ENCODE measurements at regions not wholly inside any gene's neighbourhood (a gene's known extent, or its start where the extent isn't known, plus 50 kb on each side); places are given as distances from the start of the nearest gene placed in this dataset.
"Not testable (repeated sequence)": the region's sequence is repeated elsewhere in the genome, so short reads cannot be mapped to it uniquely, and the experiment has no call there.

GRCh38 chr10:44263771-44264170 is 121.1 kb downstream of the CXCL12 start:
- Histone ChIP-seq H3K36me3 (ENCODE audit: insufficient read depth, low read length) (no peaks in the 10 kb centered on the region), H3K4me3 (ENCODE audit: low read depth in 1 of 2, low read length in 2 of 2) (peak overlapping the region in 1 of 2 donors; percentile 3), H3K4me1 (ENCODE audit: insufficient read depth, low read length) (peaks cover 36% of the 10 kb centered on the region), H3K27me3 (ENCODE audit: control insufficient read depth in 1 of 2, insufficient read depth in 2 of 2, low read length in 2 of 2) (no peaks in the 10 kb centered on the region), H3K9me3 (ENCODE audit: low read length) (no peaks in the 10 kb centered on the region), H3K9ac (ENCODE audit: low read length) (no peak overlapping the region), H3K27ac (ENCODE audit: low read depth, low read length) (no peak overlapping the region)

- H3K36me3 ChIP-seq (ENCODE audit: insufficient read depth, low read length): no peaks in the 10 kb centered on the region
- peak overlapping the region in 1 of 2 donors; percentile 7 for H3K4me3 ChIP-seq (ENCODE audit: low read depth in 1 of 2, low read length in 2 of 2)
- no peak overlapping the region for H3K9ac ChIP-seq (ENCODE audit: low read length)
- H3K4me1 ChIP-seq (ENCODE audit: insufficient read depth, low read length): peaks cover 36% of the 10 kb centered on the region
- H3K9me3 ChIP-seq (ENCODE audit: low read length): no peaks in the 10 kb centered on the region
- peak overlapping the region; percentile 8 for H3K27ac ChIP-seq (ENCODE audit: low read depth, low read length)
- no peaks in the 10 kb centered on the region for H3K27me3 ChIP-seq (ENCODE audit: control insufficient read depth in 1 of 2, insufficient read depth in 2 of 2, low read length in 2 of 2)
These were observed 122.2 kb downstream of the CXCL12 start for GRCh38 chr10:44262551-44263251.

- Histone ChIP-seq H3K27ac (ENCODE audit: low read depth, low read length) (no peak overlapping the region), H3K4me3 (ENCODE audit: low read depth in 1 of 2, low read length in 2 of 2) (peak overlapping the region in 1 of 2 donors; percentile 7)
These were observed 123.0 kb downstream of the CXCL12 start for GRCh38 chr10:44261710-44262455.

GRCh38 chr10:44261296-44261695 is 123.6 kb downstream of the CXCL12 start:
- peaks cover 36% of the 10 kb centered on the region for H3K4me1 ChIP-seq (ENCODE audit: insufficient read depth, low read length)
- peak overlapping the region in 1 of 2 donors; percentile 7 for H3K4me3 ChIP-seq (ENCODE audit: low read depth in 1 of 2, low read length in 2 of 2)
- H3K36me3 ChIP-seq (ENCODE audit: insufficient read depth, low read length): no peaks in the 10 kb centered on the region
- no peaks in the 10 kb centered on the region for H3K27me3 ChIP-seq (ENCODE audit: control insufficient read depth in 1 of 2, insufficient read depth in 2 of 2, low read length in 2 of 2)
- no peaks in the 10 kb centered on the region for H3K9me3 ChIP-seq (ENCODE audit: low read length)
- no peak overlapping the region for H3K9ac ChIP-seq (ENCODE audit: low read length)
- no peak overlapping the region for H3K27ac ChIP-seq (ENCODE audit: low read depth, low read length)

More at GRCh38 chr10:44261710-44262455, 123.0 kb downstream of the CXCL12 start:
- Histone ChIP-seq H3K9ac (ENCODE audit: low read length) (no peak overlapping the region), H3K4me1 (ENCODE audit: insufficient read depth, low read length) (peaks cover 36% of the 10 kb centered on the region), H3K27me3 (ENCODE audit: control insufficient read depth in 1 of 2, insufficient read depth in 2 of 2, low read length in 2 of 2) (no peaks in the 10 kb centered on the region), H3K9me3 (ENCODE audit: low read length) (no peaks in the 10 kb centered on the region), H3K36me3 (ENCODE audit: insufficient read depth, low read length) (no peaks in the 10 kb centered on the region)

GRCh38 chr10:44260286-44260928 is 124.5 kb downstream of the CXCL12 start:
- Histone ChIP-seq H3K9ac (ENCODE audit: low read length) (no peak overlapping the region), H3K27me3 (ENCODE audit: control insufficient read depth in 1 of 2, insufficient read depth in 2 of 2, low read length in 2 of 2) (no peaks in the 10 kb centered on the region), H3K9me3 (ENCODE audit: low read length) (no peaks in the 10 kb centered on the region), H3K27ac (ENCODE audit: low read depth, low read length) (no peak overlapping the region), H3K4me3 (ENCODE audit: low read depth in 1 of 2, low read length in 2 of 2) (no peak overlapping the region), H3K36me3 (ENCODE audit: insufficient read depth, low read length) (no peaks in the 10 kb centered on the region), H3K4me1 (ENCODE audit: insufficient read depth, low read length) (peaks cover 36% of the 10 kb centered on the region)

GRCh38 chr10:44259090-44259874 is 125.6 kb downstream of the CXCL12 start:
- no peaks in the 10 kb centered on the region for H3K27me3 ChIP-seq (ENCODE audit: control insufficient read depth in 1 of 2, insufficient read depth in 2 of 2, low read length in 2 of 2)
- H3K27ac ChIP-seq (ENCODE audit: low read depth, low read length): no peak overlapping the region
- H3K4me3 ChIP-seq (ENCODE audit: low read depth in 1 of 2, low read length in 2 of 2): no peak overlapping the region
- H3K4me1 ChIP-seq (ENCODE audit: insufficient read depth, low read length): peaks cover 36% of the 10 kb centered on the region
- H3K36me3 ChIP-seq (ENCODE audit: insufficient read depth, low read length): no peaks in the 10 kb centered on the region
- no peaks in the 10 kb centered on the region for H3K9me3 ChIP-seq (ENCODE audit: low read length)
- no peak overlapping the region for H3K9ac ChIP-seq (ENCODE audit: low read length)

GRCh38 chr10:44258460-44259089 is 126.3 kb downstream of the CXCL12 start:
- H3K36me3 ChIP-seq (ENCODE audit: insufficient read depth, low read length): no peaks in the 10 kb centered on the region
- no peaks in the 10 kb centered on the region for H3K9me3 ChIP-seq (ENCODE audit: low read length)
- H3K27me3 ChIP-seq (ENCODE audit: control insufficient read depth in 1 of 2, insufficient read depth in 2 of 2, low read length in 2 of 2): no peaks in the 10 kb centered on the region
- H3K4me1 ChIP-seq (ENCODE audit: insufficient read depth, low read length): peaks cover 32% of the 10 kb centered on the region
- no peak overlapping the region for H3K9ac ChIP-seq (ENCODE audit: low read length)
- no peak overlapping the region for H3K4me3 ChIP-seq (ENCODE audit: low read depth in 1 of 2, low read length in 2 of 2)
- H3K27ac ChIP-seq (ENCODE audit: low read depth, low read length): no peak overlapping the region

GRCh38 chr10:44258019-44258418 is 126.9 kb downstream of the CXCL12 start:
- no peaks in the 10 kb centered on the region for H3K27me3 ChIP-seq (ENCODE audit: control insufficient read depth in 1 of 2, insufficient read depth in 2 of 2, low read length in 2 of 2)
- no peak overlapping the region for H3K27ac ChIP-seq (ENCODE audit: low read depth, low read length)
- H3K9ac ChIP-seq (ENCODE audit: low read length): no peak overlapping the region
- peaks cover 30% of the 10 kb centered on the region for H3K4me1 ChIP-seq (ENCODE audit: insufficient read depth, low read length)
- no peak overlapping the region for H3K4me3 ChIP-seq (ENCODE audit: low read depth in 1 of 2, low read length in 2 of 2)
- no peaks in the 10 kb centered on the region for H3K9me3 ChIP-seq (ENCODE audit: low read length)
- no peaks in the 10 kb centered on the region for H3K36me3 ChIP-seq (ENCODE audit: insufficient read depth, low read length)

GRCh38 chr10:44253769-44254462 is 131.0 kb downstream of the CXCL12 start:
- no peak overlapping the region for H3K27ac ChIP-seq (ENCODE audit: low read depth, low read length)
- no peaks in the 10 kb centered on the region for H3K36me3 ChIP-seq (ENCODE audit: insufficient read depth, low read length)
- no peaks in the 10 kb centered on the region for H3K27me3 ChIP-seq (ENCODE audit: control insufficient read depth in 1 of 2, insufficient read depth in 2 of 2, low read length in 2 of 2)
- no peak overlapping the region for H3K4me3 ChIP-seq (ENCODE audit: low read depth in 1 of 2, low read length in 2 of 2)
- no peak overlapping the region for H3K9ac ChIP-seq (ENCODE audit: low read length)
- peaks cover 6% of the 10 kb centered on the region for H3K4me1 ChIP-seq (ENCODE audit: insufficient read depth, low read length)
- H3K9me3 ChIP-seq (ENCODE audit: low read length): no peaks in the 10 kb centered on the region

- H3K4me3 ChIP-seq (ENCODE audit: low read depth in 1 of 2, low read length in 2 of 2); H3K27me3 ChIP-seq (ENCODE audit: control insufficient read depth in 1 of 2, insufficient read depth in 2 of 2, low read length in 2 of 2); H3K9me3 ChIP-seq (ENCODE audit: low read length); H3K9ac ChIP-seq (ENCODE audit: low read length); H3K4me1 ChIP-seq (ENCODE audit: insufficient read depth, low read length); H3K36me3 ChIP-seq (ENCODE audit: insufficient read depth, low read length); H3K27ac ChIP-seq (ENCODE audit: low read depth, low read length): not testable (repeated sequence)
These were observed 132.3 kb downstream of the CXCL12 start for GRCh38 chr10:44252631-44253030.
